ENCODE measurements at regions not wholly inside any gene's neighbourhood (a gene's known extent, or its start where the extent isn't known, plus 50 kb on each side); places are given as distances from the start of the nearest gene placed in this dataset.
"Not testable (repeated sequence)": the region's sequence is repeated elsewhere in the genome, so short reads cannot be mapped to it uniquely, and the experiment has no call there.

- Mint-ChIP-seq H3K4me1 (ENCODE audit: insufficient read depth, unreplicated experiment) (no peaks in the 10 kb centered on the region), H3K27me3 (ENCODE audit: insufficient read depth, unreplicated experiment) (no peaks in the 10 kb centered on the region), H3K9me3 (ENCODE audit: unreplicated experiment) (peaks cover 7% of the 10 kb centered on the region), H3K4me3 (ENCODE audit: unreplicated experiment) (no peak overlapping the region), H3K36me3 (ENCODE audit: insufficient read depth, unreplicated experiment) (no peaks in the 10 kb centered on the region), H3K27ac (ENCODE audit: low read depth, unreplicated experiment) (no peak overlapping the region)
- intact Hi-C loops (cut with micrococcal nuclease), result loop anchor here (5.0 kb wide), 1 partner anchor 195 kb away; no protein-coding TSS in a partner anchor
- CTCF ChIA-PET, result interaction anchor here (0.5 to 1.2 kb wide), 4 partner anchors 13 to 974 kb away, joined by 3 to 5 read pairs (median 4); no protein-coding TSS in a partner anchor
- TF ChIP-seq CTCF (IDR thresholded peaks at IDR 0.05; ENCODE audit: unreplicated experiment), result no peak
- DNase-seq (ENCODE audit: unreplicated experiment), result peak; percentile 43
- BruUV-seq (replicated peaks), result no TSS peak
- POLR2A ChIA-PET, result no interaction called here
Measured at GRCh38 chr3:166837535-166837934, 542.6 kb downstream of the ZBBX start.

- H3K4me1 Mint-ChIP-seq (ENCODE audit: insufficient read depth, unreplicated experiment), result no peaks in the 10 kb centered on the region
- intact Hi-C loops (cut with micrococcal nuclease), result loop anchor here (5.0 kb wide), 1 partner anchor 195 kb away; no protein-coding TSS in a partner anchor
- peaks cover 7% of the 10 kb centered on the region for H3K9me3 Mint-ChIP-seq (ENCODE audit: unreplicated experiment)
- no peak overlapping the region for H3K27ac Mint-ChIP-seq (ENCODE audit: low read depth, unreplicated experiment)
- no TSS peak for BruUV-seq (replicated peaks)
- no peaks in the 10 kb centered on the region for H3K36me3 Mint-ChIP-seq (ENCODE audit: insufficient read depth, unreplicated experiment)
- TF ChIP-seq CTCF (IDR thresholded peaks at IDR 0.05; ENCODE audit: unreplicated experiment), result no peak
- POLR2A ChIA-PET, result interaction anchor here (0.6 kb wide), 1 partner anchor 47 kb away, joined by 3 read pairs; no protein-coding TSS in a partner anchor
- H3K27me3 Mint-ChIP-seq (ENCODE audit: insufficient read depth, unreplicated experiment), result no peaks in the 10 kb centered on the region
- CTCF ChIA-PET, result interaction anchor here (0.6 kb wide), 1 partner anchor 337 kb away, joined by 3 read pairs; no protein-coding TSS in a partner anchor
- no peak for DNase-seq (ENCODE audit: unreplicated experiment)
- no peak overlapping the region for H3K4me3 Mint-ChIP-seq (ENCODE audit: unreplicated experiment)
Measured at GRCh38 chr3:166836836-166837235, 543.3 kb downstream of the ZBBX start.

- Mint-ChIP-seq H3K4me3 (ENCODE audit: unreplicated experiment) (no peak overlapping the region), H3K36me3 (ENCODE audit: insufficient read depth, unreplicated experiment) (no peaks in the 10 kb centered on the region), H3K4me1 (ENCODE audit: insufficient read depth, unreplicated experiment) (no peaks in the 10 kb centered on the region), H3K9me3 (ENCODE audit: unreplicated experiment) (peaks cover 9% of the 10 kb centered on the region), H3K27me3 (ENCODE audit: insufficient read depth, unreplicated experiment) (no peaks in the 10 kb centered on the region), H3K27ac (ENCODE audit: low read depth, unreplicated experiment) (no peak overlapping the region)
- intact Hi-C loops (cut with micrococcal nuclease), result no loop called here
- peak; percentile 21 for DNase-seq (ENCODE audit: unreplicated experiment)
- TF ChIP-seq CTCF (IDR thresholded peaks at IDR 0.05; ENCODE audit: unreplicated experiment), result no peak
- BruUV-seq (replicated peaks), result no TSS peak
- POLR2A ChIA-PET, result no interaction called here
- CTCF ChIA-PET, result no interaction called here
Measured at GRCh38 chr3:166829896-166830295, 550.2 kb downstream of the ZBBX start.

- Mint-ChIP-seq H3K27ac (ENCODE audit: low read depth, unreplicated experiment) (no peak overlapping the region), H3K9me3 (ENCODE audit: unreplicated experiment) (no peaks in the 10 kb centered on the region), H3K4me1 (ENCODE audit: insufficient read depth, unreplicated experiment) (no peaks in the 10 kb centered on the region), H3K27me3 (ENCODE audit: insufficient read depth, unreplicated experiment) (no peaks in the 10 kb centered on the region), H3K4me3 (ENCODE audit: unreplicated experiment) (no peak overlapping the region), H3K36me3 (ENCODE audit: insufficient read depth, unreplicated experiment) (no peaks in the 10 kb centered on the region)
- BruUV-seq (replicated peaks), result no TSS peak
- ChIA-PET POLR2A (interaction anchor here (0.6 kb wide), 3 partner anchors 41 to 1021 kb away, joined by 3 to 5 read pairs (median 3); no protein-coding TSS in a partner anchor), CTCF (no interaction called here)
- TF ChIP-seq CTCF (IDR thresholded peaks at IDR 0.05; ENCODE audit: unreplicated experiment), result no peak
- no peak for DNase-seq (ENCODE audit: unreplicated experiment)
- intact Hi-C loops (cut with micrococcal nuclease), result no loop called here
Measured at GRCh38 chr3:166818464-166818863, 561.6 kb downstream of the ZBBX start.

GRCh38 chr3:166817269-166817668 lies 562.8 kb downstream of the ZBBX start:
- H3K27ac Mint-ChIP-seq (ENCODE audit: low read depth, unreplicated experiment); H3K4me1 Mint-ChIP-seq (ENCODE audit: insufficient read depth, unreplicated experiment); H3K9me3 Mint-ChIP-seq (ENCODE audit: unreplicated experiment); POLR2A ChIA-PET; H3K36me3 Mint-ChIP-seq (ENCODE audit: insufficient read depth, unreplicated experiment); intact Hi-C loops (cut with micrococcal nuclease); H3K4me3 Mint-ChIP-seq (ENCODE audit: unreplicated experiment); H3K27me3 Mint-ChIP-seq (ENCODE audit: insufficient read depth, unreplicated experiment); DNase-seq (ENCODE audit: unreplicated experiment); BruUV-seq (replicated peaks): not testable (repeated sequence)
- CTCF ChIA-PET, result interaction anchor here (1.1 kb wide), 1 partner anchor 17 kb away, joined by 3 read pairs; no protein-coding TSS in a partner anchor
